Ecto neural progenitor cell (in vitro differentiated cells): ENCODE measurements at regions not wholly inside any gene's neighbourhood (a gene's known extent, or its start where the extent isn't known, plus 50 kb on each side); places are given as distances from the start of the nearest gene placed in this dataset.
"Not testable (repeated sequence)": the region's sequence is repeated elsewhere in the genome, so short reads cannot be mapped to it uniquely, and the experiment has no call there.

Experiments used
- DNase-seq: peaks from one replicate; pipeline ENCODE4 v3.0.0-alpha.2; 2018; ENCODE audit warnings: low spot score

DNA sequence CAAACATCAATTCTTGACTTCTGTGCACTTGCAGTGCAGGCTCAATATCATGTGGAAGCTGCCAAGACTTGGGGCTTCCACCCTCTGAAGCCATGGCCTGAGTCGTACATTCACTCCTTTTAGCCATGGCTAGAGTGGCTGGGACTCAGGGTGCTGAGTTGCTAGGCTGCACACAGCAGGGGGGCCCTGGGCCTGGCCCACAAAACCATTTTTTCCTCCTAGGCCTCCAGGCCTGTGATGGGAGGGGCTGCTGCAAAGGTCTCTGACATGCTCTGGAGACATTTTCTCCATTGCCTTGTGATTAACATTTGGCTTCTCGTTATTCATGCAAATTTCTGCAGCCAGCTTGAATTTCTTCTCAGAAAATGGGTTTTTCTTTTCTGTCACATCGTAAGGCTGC, 1226.8 kb downstream of the AACS start:
- not testable (repeated sequence) for DNase-seq

DNA sequence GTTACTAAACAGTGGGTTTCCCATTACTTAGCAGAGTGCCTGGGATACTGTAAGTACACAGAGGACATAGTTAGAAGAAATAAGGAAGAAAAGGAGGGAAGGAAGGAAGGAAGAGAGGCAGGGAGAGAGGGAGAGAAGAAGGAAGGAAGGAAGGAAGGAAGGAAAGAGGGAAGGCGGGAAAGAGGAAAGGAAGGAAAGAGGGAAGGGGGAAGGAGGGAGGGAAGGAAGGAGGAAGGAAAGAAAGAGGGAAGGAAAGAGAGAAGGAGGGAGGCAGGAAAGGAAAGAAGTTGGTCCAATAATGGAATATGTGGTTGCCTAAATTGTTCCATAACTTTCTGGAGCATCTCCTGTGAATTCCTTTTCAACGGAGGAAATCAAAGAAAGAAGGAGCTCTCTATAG, 1230.4 kb downstream of the AACS start:
- DNase-seq: no peak

DNA sequence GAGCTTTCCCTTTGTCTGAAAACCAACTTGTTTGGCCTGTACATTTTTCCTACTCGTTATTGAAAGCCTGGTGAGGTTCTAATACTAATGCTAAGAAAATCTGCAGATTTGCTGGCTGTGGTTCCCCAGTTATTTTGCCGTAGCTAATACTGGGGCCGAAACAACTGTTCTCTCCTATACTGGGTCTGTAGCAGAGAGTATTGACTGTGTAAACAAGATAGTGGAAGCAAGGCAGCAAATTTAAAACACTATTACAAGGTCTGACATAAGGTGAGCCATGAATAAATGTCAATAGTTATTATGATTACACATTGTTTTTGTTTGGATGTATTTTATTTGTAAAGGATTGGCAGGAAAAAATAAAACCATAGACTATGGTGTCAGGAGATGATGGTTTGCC, 1244.0 kb downstream of the AACS start:
- DNase-seq: no peak

DNA sequence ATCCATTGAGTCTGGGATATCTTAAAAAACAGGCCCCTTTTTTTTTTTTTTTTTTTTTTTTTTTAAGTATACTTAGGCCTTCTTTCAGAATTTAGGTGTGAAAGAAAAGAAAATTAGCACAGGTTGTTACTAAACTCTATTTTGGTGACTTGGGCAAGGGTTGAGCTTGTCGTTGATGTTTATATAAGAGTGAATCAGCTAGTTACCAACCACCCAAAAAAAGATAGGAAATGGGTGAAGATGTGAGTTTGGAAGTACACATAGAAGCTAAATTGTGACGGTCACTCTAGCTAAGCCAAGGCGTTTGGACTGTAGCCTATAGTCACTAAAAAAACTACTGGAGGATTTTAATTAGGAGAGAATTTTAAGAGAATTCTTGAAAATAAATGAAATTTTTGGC, 1247.2 kb downstream of the AACS start:
- no peak for DNase-seq

DNA sequence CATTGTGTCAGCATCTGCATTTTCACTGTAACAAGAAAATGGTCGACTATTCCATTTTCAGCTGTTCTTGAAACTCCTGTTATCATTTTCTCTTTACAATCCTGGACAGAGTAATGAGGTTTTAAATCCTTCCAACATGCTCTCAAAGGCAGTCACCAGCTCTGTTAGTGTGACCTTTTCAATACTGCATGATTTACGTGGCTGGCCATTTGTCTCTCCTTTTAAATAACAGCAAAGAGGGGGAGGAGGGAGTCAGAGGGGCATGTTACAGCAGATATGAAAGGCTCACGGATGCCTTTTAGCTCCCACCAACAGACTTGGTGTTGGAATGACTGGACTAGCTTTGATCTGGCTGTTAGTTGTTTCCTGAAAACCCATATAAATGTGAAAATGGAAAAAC, 1251.2 kb downstream of the AACS start:
- no peak for DNase-seq

DNA sequence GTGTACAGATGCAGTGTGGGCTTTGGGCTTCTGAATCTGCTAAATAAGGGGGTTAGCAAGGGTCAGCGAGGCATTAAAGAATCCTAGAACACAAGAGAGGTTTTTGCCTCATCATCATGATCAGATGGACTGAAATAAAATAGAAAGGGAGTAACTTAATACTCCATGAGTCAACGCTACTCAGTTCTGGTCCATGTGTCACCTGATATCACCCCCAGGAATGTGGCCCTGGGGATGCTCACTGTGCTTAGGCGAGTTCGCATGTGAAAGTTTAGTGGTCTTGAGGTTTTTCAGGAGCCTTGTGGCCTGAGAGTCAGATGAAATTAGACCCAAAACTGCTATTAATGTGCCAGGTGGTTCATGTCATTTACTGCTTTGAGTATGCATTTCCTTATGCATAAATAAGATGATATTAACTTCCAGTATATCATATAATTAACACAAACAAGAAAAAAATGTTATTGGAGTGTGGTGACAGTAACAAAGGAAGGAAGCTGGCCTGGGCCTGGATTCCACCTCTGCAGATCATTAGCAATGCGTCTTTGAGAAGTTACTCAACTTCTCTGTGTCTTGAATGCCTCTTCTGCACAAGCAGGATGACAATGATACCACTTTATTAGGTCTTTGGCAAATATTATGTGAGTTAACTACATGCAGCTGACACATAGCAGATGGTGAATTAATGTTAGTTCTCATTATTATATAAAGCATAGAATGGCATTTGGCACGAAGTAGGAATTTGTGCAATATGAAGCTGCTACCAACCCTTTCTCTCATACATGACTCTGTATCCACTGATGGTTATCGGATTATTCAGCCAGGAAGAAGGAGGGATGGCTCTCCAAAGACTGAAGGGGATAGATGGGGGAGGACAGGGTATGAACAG, 1272.6 kb downstream of the AACS start:
- DNase-seq: no peak

DNA sequence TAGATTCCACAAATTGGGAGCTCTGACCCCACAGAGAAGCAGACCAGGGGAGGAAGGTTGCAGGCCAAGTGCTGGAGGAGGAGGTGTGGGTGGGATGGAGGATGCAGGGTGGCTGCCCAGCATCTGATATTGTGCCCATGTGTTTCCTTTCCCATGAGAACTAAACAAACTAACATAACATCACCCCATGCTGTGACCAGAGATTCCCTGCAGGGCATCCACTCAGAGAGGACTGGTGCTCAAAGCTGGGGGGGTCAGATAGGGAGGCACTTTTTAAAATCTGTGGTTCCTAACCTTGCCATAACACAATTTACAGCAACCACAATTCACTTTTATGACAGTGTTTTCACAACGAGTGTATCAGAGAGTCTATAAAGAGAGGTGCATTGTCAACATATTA, 1277.6 kb downstream of the AACS start:
- DNase-seq: no peak

DNA sequence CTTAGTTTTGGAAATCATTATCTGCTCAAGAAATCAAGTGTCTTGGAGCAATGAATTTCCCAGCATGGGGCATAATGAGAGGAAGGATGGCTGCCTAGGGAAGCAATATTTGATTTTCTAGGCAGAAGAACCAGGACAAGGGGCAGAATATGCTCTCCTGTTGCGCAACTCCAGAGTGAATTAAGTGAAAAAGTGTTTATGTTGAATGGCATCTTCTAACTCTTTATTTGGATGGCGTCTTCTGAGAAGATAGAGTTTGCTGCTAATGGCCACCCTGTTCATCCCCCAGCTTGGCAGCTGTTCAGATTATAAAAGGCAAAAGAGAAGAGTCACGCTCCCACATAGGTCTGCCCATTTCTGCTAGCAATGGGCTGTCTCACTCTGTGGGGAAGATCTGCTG, 1278.1 kb downstream of the AACS start:
- DNase-seq: no peak

DNA sequence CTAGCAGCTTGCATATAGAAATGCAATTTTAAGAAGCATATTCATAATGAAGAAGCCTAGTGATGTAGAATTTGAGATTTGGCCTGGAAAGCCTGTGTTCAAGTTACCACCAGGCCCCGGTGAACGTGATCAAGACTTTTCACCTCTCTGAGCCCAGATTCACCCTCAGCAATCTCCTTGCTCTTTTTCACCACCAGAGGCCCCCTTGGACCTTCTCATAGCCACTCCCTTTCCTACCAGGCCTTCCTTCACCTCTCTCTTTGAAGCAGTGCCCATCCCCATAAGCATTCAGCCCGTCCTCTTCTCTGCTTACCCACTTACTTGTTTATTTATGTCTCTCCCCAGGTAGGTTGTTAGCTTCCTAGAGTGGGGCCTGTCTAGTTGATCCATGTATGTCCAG, 1280.9 kb downstream of the AACS start:
- no peak for DNase-seq

DNA sequence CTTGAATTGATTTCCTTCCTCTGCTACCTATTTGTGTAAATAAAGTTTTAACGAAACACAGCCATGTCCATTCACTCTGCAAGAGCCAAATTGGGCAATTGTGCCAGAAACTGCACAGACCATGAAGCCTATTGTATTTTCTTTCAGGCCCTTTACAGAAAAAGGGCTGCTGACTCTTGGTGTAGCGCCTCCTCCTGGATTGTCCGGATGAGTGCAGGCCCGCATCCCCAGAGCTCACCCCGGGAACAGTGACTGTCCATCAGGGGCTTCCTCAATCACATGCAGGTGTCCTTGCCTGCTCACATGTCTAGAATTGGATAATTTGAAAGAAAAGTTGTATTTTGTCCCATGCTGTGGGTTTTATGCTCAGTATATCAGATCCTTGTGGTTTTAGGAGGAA, 1282.2 kb downstream of the AACS start:
- DNase-seq: no peak

DNA sequence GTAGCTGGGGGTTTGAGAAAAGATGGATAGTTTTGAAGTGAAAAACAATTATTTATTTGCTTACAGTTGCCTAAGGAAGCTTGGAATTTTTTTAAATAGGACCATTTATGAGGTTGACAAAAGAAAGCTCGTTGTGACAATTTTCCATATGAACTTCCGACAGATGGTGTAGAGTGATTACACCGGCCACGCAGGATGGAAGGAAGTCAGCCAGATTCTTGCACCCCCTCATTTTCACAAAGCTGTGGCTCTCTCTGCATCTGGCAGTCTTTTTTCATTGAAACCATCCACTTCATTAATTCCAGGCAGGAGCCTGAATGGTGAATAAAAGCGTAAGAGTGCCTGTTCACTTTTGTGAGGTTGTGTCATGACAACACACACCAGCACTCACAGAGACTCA, 1284.1 kb downstream of the AACS start:
- no peak for DNase-seq

DNA sequence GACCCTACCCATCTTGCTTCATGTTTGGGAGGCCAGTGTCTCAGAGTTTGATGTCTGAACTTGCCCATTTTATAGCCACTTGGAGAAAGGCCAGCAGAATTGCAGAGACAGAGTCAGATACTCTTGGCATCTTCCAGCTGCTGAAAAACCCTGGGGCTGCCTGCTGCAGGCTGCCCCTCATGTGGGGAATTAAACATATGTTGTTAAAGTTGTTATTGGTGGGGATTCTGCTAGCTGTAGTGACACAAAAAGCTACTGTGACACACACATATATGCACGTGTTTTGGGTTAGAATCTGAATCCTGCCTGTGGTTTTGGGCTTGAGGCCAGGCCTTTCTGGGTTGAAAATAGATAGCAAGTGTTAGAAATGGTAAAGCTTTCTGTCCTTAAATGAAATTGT, 1288.4 kb downstream of the AACS start:
- no peak for DNase-seq

DNA sequence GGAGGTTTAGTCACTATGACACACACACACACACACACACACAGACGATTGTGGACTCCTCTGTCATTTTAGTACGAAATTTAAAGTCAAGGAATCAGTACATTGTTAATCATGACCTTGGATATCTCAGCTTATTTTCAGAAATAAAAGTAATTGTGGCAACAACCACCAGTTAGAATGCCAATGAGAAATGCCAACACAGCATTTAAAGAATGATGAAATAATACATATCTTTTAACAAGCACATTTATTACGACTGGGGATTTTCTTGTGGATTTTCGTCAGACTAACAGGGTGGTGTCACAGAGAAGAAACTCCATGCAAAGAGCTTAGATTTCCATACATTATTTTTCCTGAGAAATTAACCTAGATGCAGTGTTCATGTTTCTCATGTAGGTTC, 1289.4 kb downstream of the AACS start:
- no peak for DNase-seq

DNA sequence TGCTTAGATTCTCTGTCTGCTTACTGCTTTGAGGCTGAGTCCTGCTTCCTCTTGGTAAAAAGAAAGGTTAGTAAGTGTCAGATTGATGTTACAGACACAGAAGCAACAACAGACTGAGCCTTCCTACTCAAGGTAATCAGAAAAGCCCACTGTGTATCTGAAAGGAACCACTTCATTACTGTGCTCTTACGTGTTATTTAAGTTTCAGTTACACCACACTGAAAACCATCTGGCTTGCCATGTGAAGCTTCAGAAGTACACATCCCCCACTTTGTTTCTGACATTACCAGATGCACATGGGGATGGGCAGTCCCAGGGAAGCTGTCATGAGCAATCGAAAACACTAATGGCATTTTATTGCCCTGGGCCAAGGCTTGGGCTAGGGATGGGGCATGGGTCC, 1290.1 kb downstream of the AACS start:
- no peak for DNase-seq

DNA sequence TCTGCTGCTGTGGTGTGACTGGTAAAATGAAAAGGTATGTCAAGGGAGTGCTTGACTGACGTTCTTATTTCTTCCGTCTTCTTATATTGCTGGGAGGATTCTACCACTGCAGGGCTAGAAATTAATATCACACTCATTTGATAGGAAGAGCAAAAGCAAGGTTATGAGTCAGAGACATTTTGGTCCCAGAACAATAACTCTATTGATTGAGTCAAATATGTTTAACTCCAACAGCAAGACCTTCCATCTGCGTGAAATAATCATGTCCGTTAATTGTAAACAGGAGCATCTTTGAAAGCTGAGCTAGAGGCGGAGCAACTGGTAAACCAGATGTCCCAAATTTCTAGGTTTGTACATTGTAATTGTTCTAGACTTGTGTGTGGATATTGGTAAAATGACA, 1293.6 kb downstream of the AACS start:
- no peak for DNase-seq

DNA sequence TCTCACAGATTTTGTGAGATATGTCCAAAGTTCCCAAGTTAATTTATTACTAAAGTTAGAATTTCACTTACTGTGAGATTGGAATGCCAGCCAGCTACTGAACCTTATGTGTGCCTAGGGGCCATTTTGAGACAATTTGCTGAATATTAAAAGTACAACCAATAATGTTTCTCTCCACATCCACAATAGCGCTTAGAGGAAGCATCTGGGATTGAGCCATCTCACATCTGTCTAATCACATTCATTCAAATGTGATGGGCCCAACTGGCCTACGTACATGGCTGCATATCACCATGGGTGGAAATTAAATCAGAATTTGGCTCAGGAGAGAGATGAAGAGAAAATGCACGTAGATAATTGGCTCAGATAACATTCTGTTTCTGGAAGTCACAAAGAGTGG, 1294.0 kb downstream of the AACS start:
- DNase-seq: no peak

DNA sequence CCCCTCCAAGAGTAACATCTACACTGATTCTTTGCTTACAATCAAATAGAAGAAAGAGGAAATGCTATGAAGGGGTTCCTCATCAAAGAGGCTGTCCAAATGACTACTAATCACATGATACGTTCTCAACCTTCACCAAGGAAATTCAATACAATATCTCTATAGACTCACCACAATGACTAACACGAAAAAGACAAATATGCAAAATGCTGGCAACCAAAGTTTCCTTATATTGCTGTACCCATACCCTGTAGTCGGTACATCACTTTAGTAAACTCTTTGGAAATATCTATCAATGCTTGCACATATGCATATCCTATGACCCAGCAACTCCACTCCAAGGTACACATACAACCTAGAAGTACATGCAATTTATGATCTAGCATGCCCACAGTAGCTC, 1296.6 kb downstream of the AACS start:
- DNase-seq: no peak

DNA sequence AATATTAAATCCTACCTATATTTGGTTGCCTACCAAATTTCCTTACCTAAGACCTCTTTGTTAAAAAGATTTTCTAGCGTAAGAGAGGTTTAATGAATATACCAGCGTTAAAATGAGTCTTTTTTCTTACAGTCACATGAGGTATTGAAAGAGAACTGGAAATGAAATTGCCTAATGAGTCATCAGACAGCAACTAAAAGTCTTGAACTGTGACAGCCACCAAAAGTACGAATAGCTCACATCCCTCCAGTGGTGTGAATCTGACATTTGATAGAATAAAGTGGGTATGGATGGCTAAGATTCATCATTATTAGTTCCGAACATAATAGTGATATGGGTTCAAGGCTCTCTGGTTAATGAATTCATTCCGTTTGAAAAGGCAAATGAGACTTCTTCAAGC, 1297.3 kb downstream of the AACS start:
- no peak for DNase-seq

DNA sequence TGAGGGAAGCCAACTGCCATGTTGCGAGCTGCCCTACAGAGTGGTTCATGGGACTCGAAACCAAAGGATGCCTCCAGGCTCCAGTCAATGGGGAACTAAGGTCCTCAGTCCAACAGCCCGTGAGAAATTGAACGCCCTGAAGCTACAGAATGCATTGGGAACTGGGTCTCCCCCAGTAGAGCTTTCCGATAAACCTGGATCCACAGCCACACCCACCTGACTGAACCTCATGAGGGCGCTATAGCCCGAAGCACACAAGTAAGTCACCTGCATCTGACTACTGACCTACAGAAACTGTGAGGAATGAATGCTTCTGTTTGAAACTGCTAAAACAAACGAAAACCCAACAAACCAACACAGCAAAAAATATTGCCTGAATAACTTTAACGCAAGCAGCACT, 1297.7 kb downstream of the AACS start:
- DNase-seq: no peak

DNA sequence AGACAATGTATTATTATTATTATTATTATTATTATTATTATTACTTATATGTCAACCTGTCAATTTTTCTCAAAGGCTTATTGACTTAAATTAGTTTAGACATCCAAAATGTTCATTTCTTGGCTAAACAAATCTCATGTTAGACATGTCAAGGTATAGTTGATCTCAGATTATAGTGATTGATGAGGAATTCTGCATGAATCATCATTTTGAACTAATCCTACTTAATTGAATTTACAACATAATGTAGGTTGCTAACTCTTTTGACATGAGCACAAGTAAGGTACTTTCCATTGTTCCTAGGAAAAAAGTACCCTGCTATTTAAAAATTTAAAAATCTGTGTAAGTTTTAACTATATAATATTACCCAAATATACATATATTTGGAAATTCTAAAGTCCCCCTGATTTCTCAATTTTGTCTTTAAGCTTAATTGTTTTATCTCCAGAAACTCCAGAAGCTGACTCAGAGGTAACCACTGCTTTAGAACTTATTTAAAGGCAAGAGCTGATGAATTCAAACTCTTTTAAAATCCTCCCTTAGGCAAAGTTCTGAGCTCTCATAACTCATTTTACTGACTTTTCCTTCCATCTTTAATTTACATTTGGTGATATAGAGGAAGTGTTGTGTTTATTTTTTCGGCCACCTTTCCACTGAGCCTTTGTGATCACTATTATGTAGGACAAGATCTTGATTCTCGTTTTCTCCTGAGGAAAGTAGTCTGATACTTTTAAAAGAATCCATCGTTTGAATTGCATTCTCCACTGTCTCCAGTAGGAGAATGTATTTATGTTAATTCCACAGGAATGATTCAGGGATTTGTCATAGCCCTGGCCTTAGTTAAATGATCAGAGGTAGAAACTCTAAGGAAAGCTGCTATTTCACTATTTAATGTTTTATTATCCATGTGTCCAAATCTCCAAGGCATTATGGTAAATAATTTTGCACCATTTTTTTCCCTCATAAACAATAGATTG, 1304.5 kb downstream of the AACS start:
- no peak for DNase-seq

DNA sequence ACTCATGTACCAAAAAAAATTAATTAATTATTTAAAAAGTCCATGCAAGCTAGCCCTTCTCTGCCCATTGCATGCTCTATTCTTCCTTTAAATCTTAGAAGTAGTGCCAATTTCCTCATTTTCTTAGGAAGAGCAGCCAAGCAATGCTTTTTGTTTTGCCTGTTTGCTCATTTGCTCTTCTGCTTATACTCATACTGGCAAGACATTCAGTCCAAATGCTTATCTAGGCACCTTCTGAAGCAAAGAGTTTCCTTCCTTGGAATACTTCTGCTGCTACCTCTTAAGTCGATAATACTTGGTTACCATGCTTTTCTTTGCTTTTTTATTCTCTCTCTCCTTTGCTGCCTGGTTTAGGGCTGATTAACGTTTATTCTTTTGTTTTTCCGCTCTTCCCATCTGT, 1318.3 kb downstream of the AACS start:
- no peak for DNase-seq

DNA sequence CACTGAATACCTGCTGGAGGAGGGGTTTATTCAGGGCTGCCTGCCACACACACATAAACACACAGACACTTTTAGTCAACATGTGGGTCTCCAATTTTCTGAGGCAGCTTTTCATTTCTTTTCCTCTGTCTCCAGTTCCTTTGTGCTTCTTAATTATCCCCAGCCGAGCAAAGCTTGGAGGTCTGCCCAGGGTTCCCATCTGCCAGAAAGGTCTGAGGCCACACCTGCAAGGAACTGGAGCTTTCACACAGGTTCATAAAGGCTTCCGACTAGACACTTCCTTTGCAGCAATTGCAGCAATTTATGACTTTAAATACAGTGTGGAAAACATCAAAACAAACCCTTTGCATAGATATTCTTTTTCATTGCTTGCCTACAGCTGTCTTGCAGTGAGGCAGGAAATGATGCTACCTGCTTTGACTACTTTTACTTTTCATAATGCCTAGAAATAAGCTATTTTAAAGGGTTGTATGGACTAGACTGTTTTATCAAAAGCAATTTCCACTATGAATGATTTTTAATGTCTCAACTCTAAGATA, 1318.9 kb downstream of the AACS start:
- DNase-seq: no peak

DNA sequence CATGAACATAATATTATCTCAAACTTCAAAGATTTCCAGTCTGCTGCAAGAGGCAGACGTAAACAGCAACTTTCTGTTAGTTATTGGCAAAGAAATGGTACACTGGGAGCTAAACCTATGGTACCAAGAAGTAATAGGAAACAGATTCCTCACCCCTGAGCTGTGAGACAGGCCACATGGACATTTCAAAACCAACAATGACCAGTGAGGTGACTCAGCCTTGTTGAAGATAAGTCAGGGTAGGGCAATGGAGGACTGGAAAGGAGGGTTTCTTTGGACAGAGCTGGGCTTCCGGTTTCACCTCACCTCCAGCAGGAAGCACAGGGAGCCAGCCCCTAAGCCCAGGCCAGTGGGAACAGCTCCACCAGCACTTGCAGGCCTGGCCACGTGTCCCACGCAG, 1320.5 kb downstream of the AACS start:
- DNase-seq: no peak
